ENCODE measurements at regions not wholly inside any gene's neighbourhood (a gene's known extent, or its start where the extent isn't known, plus 50 kb on each side); places are given as distances from the start of the nearest gene placed in this dataset.

DNA sequence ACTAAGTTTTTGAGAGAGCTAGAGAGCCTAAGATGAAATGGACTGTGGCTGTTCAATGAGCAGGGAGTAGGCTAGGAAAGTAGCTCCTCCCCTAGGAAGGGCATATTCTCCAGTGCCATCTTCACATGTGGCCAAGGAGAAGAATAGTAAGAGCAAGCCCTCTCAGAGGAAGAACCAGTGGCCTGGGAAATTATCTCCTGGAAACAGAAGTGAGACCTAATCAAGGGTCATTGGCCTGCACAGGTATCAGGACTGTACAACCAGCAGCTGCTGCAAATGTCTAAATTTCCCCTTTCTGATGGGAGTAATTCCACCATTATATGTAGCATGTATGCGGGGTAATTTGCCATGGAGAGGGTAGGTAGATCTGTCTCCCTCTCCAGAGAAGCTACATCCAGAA lies 334.8 kb upstream of the RASGEF1B start:
- no peak for FAIRE-seq

DNA sequence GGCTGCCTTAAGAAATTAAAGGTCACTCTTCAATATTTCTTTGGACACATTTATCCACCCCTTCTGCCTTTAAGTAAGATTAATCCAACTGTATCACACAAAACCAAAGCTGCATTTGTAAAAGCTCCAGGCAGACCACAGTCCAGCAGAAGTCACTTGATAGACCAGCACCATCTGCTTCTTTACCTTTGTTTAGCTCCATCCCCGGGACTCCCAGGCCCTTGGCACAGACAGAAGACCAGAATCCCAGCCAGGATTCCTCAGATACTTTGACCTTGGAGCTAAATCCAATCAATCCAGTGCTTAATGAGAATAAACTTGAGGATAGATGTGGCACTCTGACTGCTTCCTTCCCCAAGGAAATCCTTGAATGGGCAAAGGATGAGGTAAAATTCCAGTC lies 333.1 kb upstream of the RASGEF1B start:
- Histone ChIP-seq H3K27me3 (ENCODE audit: control insufficient read depth in 3 of 3, insufficient read depth in 3 of 3, low read length in 3 of 3) (no peaks in the 10 kb centered on the region), H3K36me3 (ENCODE audit: control insufficient read depth in 3 of 3, insufficient read depth in 2 of 3, low read depth in 1 of 3, low read length in 3 of 3) (peaks cover 0 to 3% (median 0%) of the 10 kb centered on the region in 3 donors), H3K27ac (ENCODE audit: low read depth in 1 of 3, low read length in 2 of 3) (no peak overlapping the region), H3K4me3 (ENCODE audit: low read depth in 1 of 3, low read length in 3 of 3) (no peak overlapping the region), H3K4me1 (ENCODE audit: control insufficient read depth in 3 of 3, insufficient read depth in 2 of 3, low read depth in 1 of 3, low read length in 2 of 3) (peaks cover 0 to 7% (median 2%) of the 10 kb centered on the region in 3 donors), H3K9me3 (ENCODE audit: control insufficient read depth in 2 of 2, insufficient read depth in 1 of 2, low read depth in 1 of 2, low read length in 1 of 2) (no peaks in the 10 kb centered on the region)
- FAIRE-seq (no peak), DNase-seq (no peak)
- WGBS, 3 donors: 7 to 38% (median 24%) methylated on average over 1 of the region's 1 CpG

More for the DNA sequence above, 334.8 kb upstream of the RASGEF1B start:
- Histone ChIP-seq H3K36me3 (ENCODE audit: control insufficient read depth in 3 of 3, insufficient read depth in 2 of 3, low read depth in 1 of 3, low read length in 3 of 3) (no peaks in the 10 kb centered on the region), H3K4me3 (ENCODE audit: low read depth in 1 of 3, low read length in 3 of 3) (no peak overlapping the region), H3K27me3 (ENCODE audit: control insufficient read depth in 3 of 3, insufficient read depth in 3 of 3, low read length in 3 of 3) (no peaks in the 10 kb centered on the region), H3K4me1 (ENCODE audit: control insufficient read depth in 3 of 3, insufficient read depth in 2 of 3, low read depth in 1 of 3, low read length in 2 of 3) (peaks cover 0 to 7% (median 2%) of the 10 kb centered on the region in 3 donors), H3K9me3 (ENCODE audit: control insufficient read depth in 2 of 2, insufficient read depth in 1 of 2, low read depth in 1 of 2, low read length in 1 of 2) (no peaks in the 10 kb centered on the region), H3K27ac (ENCODE audit: low read depth in 1 of 3, low read length in 2 of 3) (no peak overlapping the region)
- WGBS, 3 donors: 96 to 100% (median 98%) methylated on average over 1 of the region's 1 CpG
- DNase-seq: no peak

GRCh38 chr4:81802285-81802846 lies 330.7 kb upstream of the RASGEF1B start:
- 24 to 49% (median 42%) methylated on average over 5 of the region's 5 CpGs for WGBS, 3 donors
- FAIRE-seq (no peak), DNase-seq (no peak)
- Histone ChIP-seq H3K36me3 (ENCODE audit: control insufficient read depth in 3 of 3, insufficient read depth in 2 of 3, low read depth in 1 of 3, low read length in 3 of 3) (peaks cover 0 to 6% (median 0%) of the 10 kb centered on the region in 3 donors), H3K27ac (ENCODE audit: low read depth in 1 of 3, low read length in 2 of 3) (no peak overlapping the region), H3K4me1 (ENCODE audit: control insufficient read depth in 3 of 3, insufficient read depth in 2 of 3, low read depth in 1 of 3, low read length in 2 of 3) (peaks cover 0 to 7% (median 2%) of the 10 kb centered on the region in 3 donors), H3K27me3 (ENCODE audit: control insufficient read depth in 3 of 3, insufficient read depth in 3 of 3, low read length in 3 of 3) (no peaks in the 10 kb centered on the region), H3K4me3 (ENCODE audit: low read depth in 1 of 3, low read length in 3 of 3) (no peak overlapping the region), H3K9me3 (ENCODE audit: control insufficient read depth in 2 of 2, insufficient read depth in 1 of 2, low read depth in 1 of 2, low read length in 1 of 2) (no peaks in the 10 kb centered on the region)

- Histone ChIP-seq H3K4me1 (ENCODE audit: control insufficient read depth in 3 of 3, insufficient read depth in 2 of 3, low read depth in 1 of 3, low read length in 2 of 3) (peaks cover 0 to 9% (median 2%) of the 10 kb centered on the region in 3 donors), H3K9me3 (ENCODE audit: control insufficient read depth in 2 of 2, insufficient read depth in 1 of 2, low read depth in 1 of 2, low read length in 1 of 2) (no peaks in the 10 kb centered on the region), H3K4me3 (ENCODE audit: low read depth in 1 of 3, low read length in 3 of 3) (no peak overlapping the region), H3K36me3 (ENCODE audit: control insufficient read depth in 3 of 3, insufficient read depth in 2 of 3, low read depth in 1 of 3, low read length in 3 of 3) (peaks cover 0 to 6% (median 0%) of the 10 kb centered on the region in 3 donors), H3K27ac (ENCODE audit: low read depth in 1 of 3, low read length in 2 of 3) (no peak overlapping the region), H3K27me3 (ENCODE audit: control insufficient read depth in 3 of 3, insufficient read depth in 3 of 3, low read length in 3 of 3) (no peaks in the 10 kb centered on the region)
- no peak for DNase-seq
- no peak for FAIRE-seq
- WGBS, 3 donors: 84 to 95% (median 95%) methylated on average over 1 of the region's 1 CpG
These were observed 327.7 kb upstream of the RASGEF1B start for GRCh38 chr4:81799371-81799770.

GRCh38 chr4:81796790-81797528 lies 325.3 kb upstream of the RASGEF1B start:
- Histone ChIP-seq H3K27me3 (ENCODE audit: control insufficient read depth in 3 of 3, insufficient read depth in 3 of 3, low read length in 3 of 3) (no peaks in the 10 kb centered on the region), H3K4me3 (ENCODE audit: low read depth in 1 of 3, low read length in 3 of 3) (no peak overlapping the region), H3K4me1 (ENCODE audit: control insufficient read depth in 3 of 3, insufficient read depth in 2 of 3, low read depth in 1 of 3, low read length in 2 of 3) (peaks cover 0 to 2% (median 0%) of the 10 kb centered on the region in 3 donors), H3K36me3 (ENCODE audit: control insufficient read depth in 3 of 3, insufficient read depth in 2 of 3, low read depth in 1 of 3, low read length in 3 of 3) (peaks cover 0 to 6% (median 0%) of the 10 kb centered on the region in 3 donors), H3K9me3 (ENCODE audit: control insufficient read depth in 2 of 2, insufficient read depth in 1 of 2, low read depth in 1 of 2, low read length in 1 of 2) (peaks cover 0 to 3% of the 10 kb centered on the region in 2 donors), H3K27ac (ENCODE audit: low read depth in 1 of 3, low read length in 2 of 3) (no peak overlapping the region)
- 73 to 88% (median 75%) methylated on average over 1 of the region's 1 CpG for WGBS, 3 donors
- DNase-seq (no peak), FAIRE-seq (no peak)

DNA sequence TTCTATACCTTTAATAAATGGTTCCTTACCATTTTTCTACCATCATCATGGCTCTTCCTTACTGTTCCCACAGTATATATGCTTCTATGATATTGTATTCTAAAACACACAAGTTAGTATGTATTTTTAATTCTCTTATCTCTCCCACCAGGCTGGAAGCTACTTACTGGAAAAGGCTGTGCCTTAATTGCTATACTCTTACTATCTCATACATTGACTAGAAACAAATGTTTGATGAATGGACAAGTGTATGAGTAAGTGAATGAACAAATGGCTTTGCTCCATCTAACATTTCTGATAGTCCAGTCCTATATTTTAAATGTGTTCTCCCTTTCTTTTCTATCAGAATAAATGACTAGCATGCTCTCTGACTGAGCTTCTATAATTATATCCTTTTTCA lies 320.8 kb upstream of the RASGEF1B start:
- peaks cover 0 to 3% of the 10 kb centered on the region in 2 donors for H3K9me3 ChIP-seq (ENCODE audit: control insufficient read depth in 2 of 2, insufficient read depth in 1 of 2, low read depth in 1 of 2, low read length in 1 of 2)
- no peak for DNase-seq
- no peak for FAIRE-seq
- no peak overlapping the region for H3K27ac ChIP-seq (ENCODE audit: low read depth in 1 of 3, low read length in 2 of 3)
- H3K4me1 ChIP-seq (ENCODE audit: control insufficient read depth in 3 of 3, insufficient read depth in 2 of 3, low read depth in 1 of 3, low read length in 2 of 3): peaks cover 0 to 17% (median 4%) of the 10 kb centered on the region in 3 donors
- H3K27me3 ChIP-seq (ENCODE audit: control insufficient read depth in 3 of 3, insufficient read depth in 3 of 3, low read length in 3 of 3): no peaks in the 10 kb centered on the region
- H3K4me3 ChIP-seq (ENCODE audit: low read depth in 1 of 3, low read length in 3 of 3): no peak overlapping the region
- no peaks in the 10 kb centered on the region for H3K36me3 ChIP-seq (ENCODE audit: control insufficient read depth in 3 of 3, insufficient read depth in 2 of 3, low read depth in 1 of 3, low read length in 3 of 3)

DNA sequence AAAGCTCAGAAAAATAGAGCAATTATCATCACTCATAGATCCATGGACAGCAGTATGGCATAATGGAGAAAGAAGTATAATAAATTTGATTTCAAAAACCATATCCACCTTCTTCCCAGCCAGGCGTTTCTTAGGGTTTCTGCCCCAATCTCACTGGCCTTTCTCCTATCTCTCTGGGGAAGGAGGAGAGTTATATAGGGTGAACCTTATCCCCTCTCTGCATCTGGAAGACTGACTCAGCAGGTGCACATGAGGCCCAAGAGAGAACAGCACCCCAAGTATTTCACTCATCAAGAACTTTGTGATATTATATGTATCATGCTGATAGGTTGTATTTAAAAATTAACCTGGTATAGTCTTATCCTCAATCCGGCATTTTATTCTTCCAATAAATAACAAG lies 318.8 kb upstream of the RASGEF1B start:
- WGBS, 3 donors: 8 to 34% (median 28%) methylated on average over 2 of the region's 2 CpGs
- Histone ChIP-seq H3K9me3 (ENCODE audit: control insufficient read depth in 2 of 2, insufficient read depth in 1 of 2, low read depth in 1 of 2, low read length in 1 of 2) (peaks cover 0 to 3% of the 10 kb centered on the region in 2 donors), H3K4me1 (ENCODE audit: control insufficient read depth in 3 of 3, insufficient read depth in 2 of 3, low read depth in 1 of 3, low read length in 2 of 3) (peaks cover 3 to 30% (median 4%) of the 10 kb centered on the region in 3 donors), H3K27me3 (ENCODE audit: control insufficient read depth in 3 of 3, insufficient read depth in 3 of 3, low read length in 3 of 3) (no peaks in the 10 kb centered on the region), H3K4me3 (ENCODE audit: low read depth in 1 of 3, low read length in 3 of 3) (no peak overlapping the region), H3K36me3 (ENCODE audit: control insufficient read depth in 3 of 3, insufficient read depth in 2 of 3, low read depth in 1 of 3, low read length in 3 of 3) (no peaks in the 10 kb centered on the region), H3K27ac (ENCODE audit: low read depth in 1 of 3, low read length in 2 of 3) (peak overlapping the region in 1 of 3 donors; percentile 42)
- no peak for FAIRE-seq
- DNase-seq: peak; percentile 55 to 68

- FAIRE-seq (no peak), DNase-seq (peak in 1 of 2 donors; percentile 33)
- H3K9me3 ChIP-seq (ENCODE audit: control insufficient read depth in 2 of 2, insufficient read depth in 1 of 2, low read depth in 1 of 2, low read length in 1 of 2): peaks cover 0 to 3% of the 10 kb centered on the region in 2 donors
These were observed 318.2 kb upstream of the RASGEF1B start for GRCh38 chr4:81789741-81790399.

More at GRCh38 chr4:81789741-81790399, 318.2 kb upstream of the RASGEF1B start:
- Histone ChIP-seq H3K4me1 (ENCODE audit: control insufficient read depth in 3 of 3, insufficient read depth in 2 of 3, low read depth in 1 of 3, low read length in 2 of 3) (peaks cover 3 to 29% (median 4%) of the 10 kb centered on the region in 3 donors), H3K27me3 (ENCODE audit: control insufficient read depth in 3 of 3, insufficient read depth in 3 of 3, low read length in 3 of 3) (no peaks in the 10 kb centered on the region), H3K36me3 (ENCODE audit: control insufficient read depth in 3 of 3, insufficient read depth in 2 of 3, low read depth in 1 of 3, low read length in 3 of 3) (no peaks in the 10 kb centered on the region), H3K27ac (ENCODE audit: low read depth in 1 of 3, low read length in 2 of 3) (peak overlapping the region in 1 of 3 donors; percentile 42), H3K4me3 (ENCODE audit: low read depth in 1 of 3, low read length in 3 of 3) (no peak overlapping the region)
- WGBS, 3 donors: 21 to 62% (median 38%) methylated on average over 5 of the region's 5 CpGs

Measured in small intestine (tissue), 7 donors.